ENCODE measurements at regions not wholly inside any gene's neighbourhood (a gene's known extent, or its start where the extent isn't known, plus 50 kb on each side); places are given as distances from the start of the nearest gene placed in this dataset.

GRCh38 chr10:128206676-128207075 lies 80.5 kb upstream of the MKI67 start:
- H3K36me3 ChIP-seq: peaks cover 48% of the 10 kb centered on the region
- H3K4me3 ChIP-seq: no peak overlapping the region
- H4K20me1 ChIP-seq: peaks cover 31% of the 10 kb centered on the region
- peaks cover 57% of the 10 kb centered on the region for H3K4me1 ChIP-seq
- H3K9ac ChIP-seq: no peak overlapping the region
- no peaks in the 10 kb centered on the region for H3K27me3 ChIP-seq
- H3K27ac ChIP-seq: peak overlapping the region; percentile 32; the same call in 1 of the 2 replicates
- peak overlapping the region; percentile 85 for H3K4me2 ChIP-seq
- TF ChIP-seq Cebpa-rat (IDR thresholded peaks at IDR 0.05): no peak
- H3K9me3 ChIP-seq: peaks cover 21% of the 10 kb centered on the region

- Histone ChIP-seq H3K4me3 (peak overlapping the region; percentile 80), H3K9me3 (no peaks in the 10 kb centered on the region; the same call in 1 of the 2 replicates), H3K9ac (peak overlapping the region; percentile 63), H3K27ac (peak overlapping the region; percentile 95), H3K36me3 (peaks cover 40% of the 10 kb centered on the region), H3K4me2 (peak overlapping the region; percentile 85), H3K4me1 (peaks cover 87% of the 10 kb centered on the region), H4K20me1 (peaks cover 49% of the 10 kb centered on the region), H3K27me3 (no peaks in the 10 kb centered on the region)
- no peak for TF ChIP-seq Cebpa-rat (IDR thresholded peaks at IDR 0.05)
Observed at GRCh38 chr10:128209862-128210214, 83.6 kb upstream of the MKI67 start.

- Histone ChIP-seq H3K4me3 (peak overlapping the region; percentile 80), H3K4me1 (peaks cover 93% of the 10 kb centered on the region), H3K9ac (peak overlapping the region; percentile 86), H3K9me3 (no peaks in the 10 kb centered on the region), H3K4me2 (peak overlapping the region; percentile 85), H3K36me3 (peaks cover 44% of the 10 kb centered on the region), H3K27ac (peak overlapping the region; percentile 95), H3K27me3 (no peaks in the 10 kb centered on the region), H4K20me1 (peaks cover 49% of the 10 kb centered on the region)
- no peak for TF ChIP-seq Cebpa-rat (IDR thresholded peaks at IDR 0.05)
Observed at GRCh38 chr10:128210215-128211063, 84.2 kb upstream of the MKI67 start.

GRCh38 chr10:128211064-128211504 lies 84.9 kb upstream of the MKI67 start:
- Histone ChIP-seq H3K4me1 (peaks cover 95% of the 10 kb centered on the region), H3K9ac (peak overlapping the region; percentile 86), H4K20me1 (peaks cover 44% of the 10 kb centered on the region), H3K27ac (peak overlapping the region; percentile 95), H3K9me3 (no peaks in the 10 kb centered on the region), H3K4me2 (peak overlapping the region; percentile 85), H3K36me3 (peaks cover 44% of the 10 kb centered on the region), H3K4me3 (peak overlapping the region; percentile 80), H3K27me3 (no peaks in the 10 kb centered on the region)
- TF ChIP-seq Cebpa-rat (IDR thresholded peaks at IDR 0.05): no peak

GRCh38 chr10:128211953-128212727 lies 85.9 kb upstream of the MKI67 start:
- H3K4me3 ChIP-seq: peak overlapping the region; percentile 51
- H3K9ac ChIP-seq: peak overlapping the region; percentile 64
- peaks cover 44% of the 10 kb centered on the region for H3K36me3 ChIP-seq
- peak overlapping the region; percentile 95 for H3K27ac ChIP-seq
- H4K20me1 ChIP-seq: peaks cover 34% of the 10 kb centered on the region
- H3K4me2 ChIP-seq: peak overlapping the region; percentile 85
- H3K27me3 ChIP-seq: no peaks in the 10 kb centered on the region
- no peak for TF ChIP-seq Cebpa-rat (IDR thresholded peaks at IDR 0.05)
- H3K4me1 ChIP-seq: peaks cover 95% of the 10 kb centered on the region
- no peaks in the 10 kb centered on the region for H3K9me3 ChIP-seq

- no peaks in the 10 kb centered on the region for H3K27me3 ChIP-seq
Observed at GRCh38 chr10:128213156-128213555, 86.9 kb upstream of the MKI67 start.

GRCh38 chr10:128215733-128216132 lies 89.5 kb upstream of the MKI67 start:
- H3K36me3 ChIP-seq: peaks cover 40% of the 10 kb centered on the region
- H3K27me3 ChIP-seq: no peaks in the 10 kb centered on the region
- peaks cover 96% of the 10 kb centered on the region for H3K4me1 ChIP-seq
- H3K27ac ChIP-seq: peak overlapping the region; percentile 59
- no peak for TF ChIP-seq Cebpa-rat (IDR thresholded peaks at IDR 0.05)
- H3K9ac ChIP-seq: no peak overlapping the region; the same call in 1 of the 2 replicates
- peak overlapping the region; percentile 52 for H3K4me2 ChIP-seq
- H3K9me3 ChIP-seq: no peaks in the 10 kb centered on the region
- H3K4me3 ChIP-seq: no peak overlapping the region
- H4K20me1 ChIP-seq: peaks cover 27% of the 10 kb centered on the region; the same call in 1 of the 2 replicates

More at GRCh38 chr10:128213156-128213555, 86.9 kb upstream of the MKI67 start:
- no peaks in the 10 kb centered on the region for H3K9me3 ChIP-seq
- H3K4me3 ChIP-seq: peak overlapping the region; percentile 51; the same call in 1 of the 2 replicates
- TF ChIP-seq Cebpa-rat (IDR thresholded peaks at IDR 0.05): no peak
- peaks cover 31% of the 10 kb centered on the region; the same call in 1 of the 2 replicates for H4K20me1 ChIP-seq
- peaks cover 40% of the 10 kb centered on the region for H3K36me3 ChIP-seq
- peak overlapping the region; percentile 85 for H3K4me2 ChIP-seq
- peak overlapping the region; percentile 64 for H3K9ac ChIP-seq
- peaks cover 95% of the 10 kb centered on the region for H3K4me1 ChIP-seq
- peak overlapping the region; percentile 78 for H3K27ac ChIP-seq

- Histone ChIP-seq H3K9me3 (0 out of 2 replicates have a peak, but pooled peaks cover under 1% of the 10 kb centered on the region), H3K4me1 (peaks cover 98% of the 10 kb centered on the region), H3K4me3 (no peak overlapping the region), H4K20me1 (peaks cover 16% of the 10 kb centered on the region; the same call in 1 of the 2 replicates), H3K36me3 (peaks cover 43% of the 10 kb centered on the region), H3K27me3 (no peaks in the 10 kb centered on the region), H3K9ac (no peak overlapping the region), H3K4me2 (peak overlapping the region; percentile 52), H3K27ac (0 out of 2 replicates have a peak overlapping the region, but pooled peaks have one; percentile 59)
- TF ChIP-seq Cebpa-rat (IDR thresholded peaks at IDR 0.05): no peak
Observed at GRCh38 chr10:128217136-128217535, 90.9 kb upstream of the MKI67 start.

GRCh38 chr10:128218161-128218560 lies 91.9 kb upstream of the MKI67 start:
- peaks cover 51% of the 10 kb centered on the region for H3K36me3 ChIP-seq
- H3K4me2 ChIP-seq: peak overlapping the region; percentile 52
- H3K9ac ChIP-seq: no peak overlapping the region
- peaks cover 10% of the 10 kb centered on the region for H3K9me3 ChIP-seq
- no peak for TF ChIP-seq Cebpa-rat (IDR thresholded peaks at IDR 0.05)
- H3K27me3 ChIP-seq: no peaks in the 10 kb centered on the region
- H3K4me1 ChIP-seq: peaks cover 98% of the 10 kb centered on the region
- peak overlapping the region; percentile 25; the same call in 1 of the 2 replicates for H3K27ac ChIP-seq
- no peak overlapping the region for H3K4me3 ChIP-seq
- H4K20me1 ChIP-seq: peaks cover 6% of the 10 kb centered on the region; the same call in 1 of the 2 replicates
